ENCODE measurements at regions not wholly inside any gene's neighbourhood (a gene's known extent, or its start where the extent isn't known, plus 50 kb on each side); places are given as distances from the start of the nearest gene placed in this dataset.

- Histone ChIP-seq H3K9me3 (ENCODE audit: control insufficient read depth in 1 of 2, insufficient read depth in 1 of 2, low read depth in 1 of 2, low read length in 2 of 2) (no peaks in the 10 kb centered on the region), H3K79me2 (ENCODE audit: insufficient read depth, low read length) (no peaks in the 10 kb centered on the region), H3K36me3 (ENCODE audit: control insufficient read depth in 1 of 2, insufficient read depth in 2 of 2, low read length in 2 of 2) (no peaks in the 10 kb centered on the region), H3K4me2 (ENCODE audit: low read length) (no peak overlapping the region), H3K27ac (ENCODE audit: low read depth, low read length) (no peak overlapping the region), H3K9ac (ENCODE audit: low read length) (no peak overlapping the region), H3K4me1 (ENCODE audit: control insufficient read depth in 1 of 2, insufficient read depth in 2 of 2, low read length in 2 of 2) (no peaks in the 10 kb centered on the region), H4K20me1 (ENCODE audit: insufficient read depth) (no peaks in the 10 kb centered on the region), H3K4me3 (replicated peaks in 1 of 2; ENCODE audit: low read depth in 1 of 2, low read length in 2 of 2) (no peak overlapping the region), H2AFZ (ENCODE audit: low read depth, low read length, poor library complexity, severe bottlenecking) (no peak overlapping the region), H3K27me3 (ENCODE audit: insufficient read depth, low read length) (no peaks in the 10 kb centered on the region), H3K9me2 (ENCODE audit: insufficient read depth) (no peaks in the 10 kb centered on the region)
- RAD21 ChIA-PET (ENCODE audit: low non-redundant PET in 1 of 2, low total read pairs in 2 of 2, uncharacterized antibody in 2 of 2, unreplicated experiment in 2 of 2) = no interaction called here
- intact Hi-C loops (cut with micrococcal nuclease) = no loop called here
- DNase-seq (ENCODE audit: low read depth, low spot score) = no peak
- POLR2A ChIA-PET = no interaction called here
- TF ChIP-seq REST (IDR thresholded peaks at IDR 0.05; ENCODE audit: low read depth) (no peak), RAD21 (IDR thresholded peaks at IDR 0.05; ENCODE audit: low read depth) (no peak), EZH2 (IDR thresholded peaks at IDR 0.05) (no peak), EGR1 (IDR thresholded peaks at IDR 0.05; ENCODE audit: low read depth) (no peak), ZNF274 (IDR thresholded peaks at IDR 0.05; ENCODE audit: low read depth, low read length) (no peak), SRF (IDR thresholded peaks at IDR 0.05; ENCODE audit: low read depth) (no peak), ZBTB33 (IDR thresholded peaks at IDR 0.05; ENCODE audit: extremely low read depth, insufficient replicate concordance, low read length) (no peak), TCF7L2 (IDR thresholded peaks at IDR 0.05; ENCODE audit: borderline replicate concordance, extremely low read depth, insufficient read depth, insufficient read length) (no peak), ATF3 (IDR thresholded peaks at IDR 0.05) (no peak), JUND (IDR thresholded peaks at IDR 0.05) (no peak), SP1 (IDR thresholded peaks at IDR 0.05; ENCODE audit: low read depth) (no peak), CTCF (IDR thresholded peaks at IDR 0.05 in 2 of 3, conservative IDR thresholded peaks at IDR 0.05 in 1 of 3; ENCODE audit: borderline replicate concordance in 1 of 3, insufficient read depth in 1 of 3, low read depth in 2 of 3, low read length in 2 of 3) (no peak), POLR2AphosphoS5 (IDR thresholded peaks at IDR 0.05; ENCODE audit: low read depth, low read length) (no peak), MAX (IDR thresholded peaks at IDR 0.05) (no peak), ELF1 (IDR thresholded peaks at IDR 0.05; ENCODE audit: borderline replicate concordance, low read depth) (no peak), CBX3 (IDR thresholded peaks at IDR 0.05; ENCODE audit: low read depth) (no peak), ZFX (IDR thresholded peaks at IDR 0.05) (no peak), EZH2phosphoT487 (IDR thresholded peaks at IDR 0.05; ENCODE audit: borderline replicate concordance) (no peak), CEBPB (IDR thresholded peaks at IDR 0.05; ENCODE audit: low read depth) (no peak), SIN3A (IDR thresholded peaks at IDR 0.05; ENCODE audit: low read depth) (no peak)
- ATAC-seq = no peak
- CTCF ChIA-PET = no interaction called here
- no TSS peak for BruUV-seq (replicated peaks)
These were observed 62.5 kb upstream of the TBX3 start for GRCh38 chr12:114746297-114747011.

Data from HCT116 (cell line).